SU-DHL-6 (cell line): ENCODE measurements at regions not wholly inside any gene's neighbourhood (a gene's known extent, or its start where the extent isn't known, plus 50 kb on each side); places are given as distances from the start of the nearest gene placed in this dataset.

ENCODE experiments used
- CTCF ChIP-seq: fragments of 200-600 bp; sonication (generic); IDR thresholded peaks from one replicate; pipeline ENCODE4 v1.5.1; 2017; ENCODE audit warnings: antibody characterized with exemption, mild to moderate bottlenecking, low read length, moderate library complexity; ENCODE audit not compliant: insufficient read depth, poor library complexity, severe bottlenecking
- EZH2phosphoT487 ChIP-seq: fragments of 200-600 bp; sonication (generic), shearing (Covaris generic); conservative IDR thresholded peaks from 2 replicates; pipeline ENCODE4 v1.6.1; 2018; ENCODE audit warnings: mild to moderate bottlenecking, antibody characterized with exemption, low read length, moderate library complexity, mixed read lengths

DNA sequence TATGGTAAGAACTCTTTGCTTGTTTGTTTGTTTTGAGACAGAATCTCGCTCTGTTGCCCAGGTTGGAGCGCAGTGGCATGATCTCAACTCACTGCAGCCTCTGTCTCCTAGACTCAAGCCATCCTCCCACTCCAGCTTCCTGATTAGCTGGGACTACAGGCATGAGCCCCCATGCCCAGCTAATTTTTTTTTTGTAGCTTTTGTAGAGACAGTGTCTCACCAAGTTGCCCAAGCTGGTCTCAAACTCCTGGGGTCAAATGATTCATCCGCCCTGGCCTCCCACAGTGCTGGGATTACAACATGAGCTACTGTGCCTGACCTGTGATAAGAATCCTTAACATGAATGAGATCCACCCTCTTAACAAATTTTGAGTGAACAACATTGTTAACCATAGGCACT is 183.9 kb upstream of the TSHZ3 start:
- TF ChIP-seq CTCF: no peak
- no peak for TF ChIP-seq EZH2phosphoT487
